GM11168 (cell line): ENCODE measurements at regions not wholly inside any gene's neighbourhood (a gene's known extent, or its start where the extent isn't known, plus 50 kb on each side); places are given as distances from the start of the nearest gene placed in this dataset.
"Not testable (repeated sequence)": the region's sequence is repeated elsewhere in the genome, so short reads cannot be mapped to it uniquely, and the experiment has no call there.

ENCODE experiments used
- in situ Hi-C: fragments of 300-500 bp; cut with MboI; formaldehyde crosslinking; loops from one replicate; pipeline ENCODE4 v1.12.0; 2022; ENCODE audit warnings: low sequenced_read_pairs; ENCODE audit not compliant: unreplicated experiment

- in situ Hi-C loops: not testable (repeated sequence)
Observed at GRCh38 chr10:3874610-3874989, 89.6 kb upstream of the KLF6 start.

- in situ Hi-C loops: no loop called here
Observed at GRCh38 chr10:3873728-3874461, 88.9 kb upstream of the KLF6 start.

GRCh38 chr10:3872712-3873329 lies 87.8 kb upstream of the KLF6 start:
- in situ Hi-C loops: no loop called here

GRCh38 chr10:3871424-3871996 lies 86.5 kb upstream of the KLF6 start:
- in situ Hi-C loops: no loop called here

GRCh38 chr10:3869036-3869435 lies 84.0 kb upstream of the KLF6 start:
- in situ Hi-C loops: no loop called here

- in situ Hi-C loops: no loop called here
Observed at GRCh38 chr10:3868271-3868664, 83.3 kb upstream of the KLF6 start.

- in situ Hi-C loops: no loop called here
Observed at GRCh38 chr10:3867454-3868270, 82.7 kb upstream of the KLF6 start.

GRCh38 chr10:3866332-3866731 lies 81.3 kb upstream of the KLF6 start:
- in situ Hi-C loops: no loop called here

- in situ Hi-C loops: no loop called here
Observed at GRCh38 chr10:3865565-3865964, 80.6 kb upstream of the KLF6 start.

- in situ Hi-C loops: no loop called here
Observed at GRCh38 chr10:3861795-3862194, 76.8 kb upstream of the KLF6 start.

GRCh38 chr10:3858051-3858845 lies 73.2 kb upstream of the KLF6 start:
- in situ Hi-C loops: no loop called here

- in situ Hi-C loops: no loop called here
Observed at GRCh38 chr10:3857318-3857717, 72.3 kb upstream of the KLF6 start.

GRCh38 chr10:3856593-3856992 lies 71.6 kb upstream of the KLF6 start:
- in situ Hi-C loops: no loop called here

GRCh38 chr10:3853547-3854303 lies 68.7 kb upstream of the KLF6 start:
- in situ Hi-C loops: no loop called here

- in situ Hi-C loops: no loop called here
Observed at GRCh38 chr10:3853016-3853415, 68.0 kb upstream of the KLF6 start.

GRCh38 chr10:3852147-3852904 lies 67.3 kb upstream of the KLF6 start:
- in situ Hi-C loops: no loop called here

- in situ Hi-C loops: no loop called here
Observed at GRCh38 chr10:3850999-3851937, 66.3 kb upstream of the KLF6 start.
